NCI-H2107 (cell line): ENCODE measurements at regions not wholly inside any gene's neighbourhood (a gene's known extent, or its start where the extent isn't known, plus 50 kb on each side); places are given as distances from the start of the nearest gene placed in this dataset.
"Not testable (repeated sequence)": the region's sequence is repeated elsewhere in the genome, so short reads cannot be mapped to it uniquely, and the experiment has no call there.

Experiments used
- DNase-seq: peaks from one replicate; lab custom pipeline; 2025; lab: John Stamatoyannopoulos, UW

DNA sequence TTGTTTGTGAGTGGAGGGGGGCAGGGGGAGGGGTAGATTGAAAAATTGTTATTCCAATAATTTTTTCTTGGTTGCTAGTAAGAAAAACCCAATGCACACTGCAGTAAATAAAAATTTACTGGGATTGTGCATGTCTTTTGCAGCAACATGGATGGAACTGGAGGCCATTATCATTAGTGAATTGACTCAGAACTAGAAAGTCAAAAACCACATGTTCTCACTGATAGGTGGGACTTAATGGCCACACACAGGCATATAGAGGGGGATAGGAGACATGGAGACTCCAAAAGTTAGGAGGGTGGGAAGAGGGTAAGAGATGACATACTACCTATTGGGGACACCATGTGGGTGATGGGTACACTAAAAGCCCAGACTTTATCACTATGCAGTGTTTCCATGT is 67.2 kb downstream of the BUB3 start:
- no peak for DNase-seq

DNA sequence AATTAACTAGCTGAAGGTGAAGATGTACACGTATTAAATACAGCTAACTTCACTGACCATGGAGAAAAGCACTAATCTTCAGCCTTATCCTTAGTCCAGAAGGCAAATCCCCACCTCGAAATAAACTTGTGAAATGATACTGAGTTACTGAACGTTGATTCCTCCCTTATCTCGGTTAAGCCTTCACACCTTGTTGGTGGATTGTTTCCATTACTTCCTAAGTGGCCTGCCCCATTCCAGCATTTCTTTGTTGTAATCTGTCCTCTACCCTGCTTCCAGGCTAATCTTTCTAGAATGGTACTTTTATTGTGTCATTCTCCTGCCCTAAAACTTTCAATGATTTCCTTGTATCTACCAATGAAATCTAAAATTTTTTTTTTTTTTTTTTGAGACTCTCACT is 68.6 kb downstream of the BUB3 start:
- DNase-seq = no peak

- DNase-seq = no peak
Measured at GRCh38 chr10:123227706-123228105, 73.5 kb downstream of the BUB3 start.

DNA sequence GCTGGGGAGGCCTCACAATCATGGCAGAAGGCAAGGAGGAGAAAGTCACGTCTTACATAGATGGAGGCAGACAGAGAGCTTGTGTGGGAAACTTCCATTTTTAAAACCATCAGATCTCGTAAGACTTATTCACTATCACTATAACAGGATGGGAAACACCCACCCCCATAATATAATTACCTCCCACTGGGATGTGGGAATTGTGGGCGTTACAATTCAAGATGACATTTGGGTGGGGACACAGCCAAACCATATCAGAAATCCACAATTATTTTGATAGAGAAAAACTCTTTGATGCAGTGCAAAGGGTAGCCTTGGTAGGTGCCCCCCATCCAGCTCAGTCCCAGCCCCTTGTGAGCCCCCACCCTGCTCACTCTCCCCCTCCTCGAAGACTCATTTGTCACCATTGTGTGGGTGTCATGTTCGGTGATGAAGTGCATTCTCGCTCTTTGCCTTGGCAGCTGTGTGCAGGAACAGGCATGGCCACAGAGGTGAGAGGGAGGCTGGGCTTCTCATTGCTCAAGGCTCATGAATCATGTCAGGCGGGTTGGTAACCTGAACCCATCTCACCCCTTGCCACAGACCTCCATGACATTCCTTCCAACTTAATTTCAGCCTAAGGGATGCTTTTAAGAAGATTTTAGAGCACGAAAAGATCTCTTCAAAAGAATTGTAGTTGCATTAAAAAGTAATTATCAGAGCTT is 75.9 kb downstream of the BUB3 start:
- DNase-seq = no peak

- DNase-seq = not testable (repeated sequence)
Measured at GRCh38 chr10:123232879-123233278, 78.7 kb downstream of the BUB3 start.

DNA sequence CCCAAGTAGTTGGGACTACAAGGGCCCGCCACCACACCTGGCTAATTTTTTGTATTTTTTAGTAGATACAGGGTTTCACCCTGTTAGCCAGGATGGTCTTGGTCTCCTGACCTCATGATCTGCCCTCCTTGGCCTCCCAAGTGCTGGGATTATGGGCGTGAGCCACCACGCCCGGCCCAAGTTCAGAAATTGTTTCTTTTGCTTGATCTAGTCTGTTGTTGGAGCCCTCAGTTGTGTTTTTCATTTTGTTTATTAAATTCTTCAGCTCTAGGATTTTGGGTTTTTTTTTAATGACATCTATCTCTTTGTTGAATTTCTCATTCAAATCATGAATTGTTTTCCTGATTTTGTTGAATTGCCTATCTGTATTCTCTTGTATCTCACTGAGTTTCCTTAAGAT is 80.8 kb downstream of the BUB3 start:
- DNase-seq = not testable (repeated sequence)

DNA sequence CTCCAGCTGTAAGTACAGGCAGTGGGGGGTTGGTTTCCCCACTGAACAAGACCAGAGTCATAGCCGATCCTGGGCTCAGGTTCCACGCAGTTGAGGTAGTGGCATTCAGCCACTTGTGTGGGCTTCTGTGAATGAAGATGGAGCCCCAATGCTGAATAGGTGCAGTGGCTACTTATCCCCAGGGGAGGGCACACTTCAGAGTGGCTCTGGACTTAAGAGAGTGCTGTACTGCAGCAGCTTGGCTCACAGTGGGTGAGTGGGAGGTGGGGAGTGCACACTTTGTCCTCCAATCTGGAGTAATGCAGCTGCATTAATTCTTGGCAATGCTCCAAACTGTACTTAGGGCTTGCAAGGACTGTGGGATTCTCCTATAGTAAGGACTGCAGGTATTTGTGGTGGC is 81.9 kb downstream of the BUB3 start:
- no peak for DNase-seq

DNA sequence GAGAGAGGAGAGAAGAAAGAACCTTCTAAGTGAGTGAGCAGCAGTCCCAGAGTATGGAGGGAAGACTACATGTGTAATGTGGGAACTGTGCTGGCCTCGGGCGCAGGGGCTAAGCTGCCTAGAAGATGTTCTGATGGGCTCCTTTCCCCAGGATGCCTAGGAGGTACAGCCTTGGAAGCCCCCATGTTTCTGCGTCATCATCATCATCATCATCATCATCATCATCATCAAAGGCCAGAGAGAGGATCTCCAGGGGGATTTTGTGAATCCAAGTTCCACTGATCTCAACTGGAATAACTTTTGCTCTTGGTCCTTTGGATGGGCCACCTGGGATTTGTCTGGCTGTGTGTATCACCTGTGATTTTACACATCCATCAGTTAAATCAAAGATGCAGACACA is 86.0 kb downstream of the BUB3 start:
- no peak for DNase-seq

- no peak for DNase-seq
Measured at GRCh38 chr10:123240776-123241175, 86.6 kb downstream of the BUB3 start.

- no peak for DNase-seq
Measured at GRCh38 chr10:123241391-123242141, 87.4 kb downstream of the BUB3 start.

- DNase-seq = no peak
Measured at GRCh38 chr10:123244747-123245146, 90.5 kb downstream of the BUB3 start.

- DNase-seq = no peak
Measured at GRCh38 chr10:123245264-123245663, 91.1 kb downstream of the BUB3 start.

GRCh38 chr10:123249894-123250293 is 95.7 kb downstream of the BUB3 start:
- no peak for DNase-seq

DNA sequence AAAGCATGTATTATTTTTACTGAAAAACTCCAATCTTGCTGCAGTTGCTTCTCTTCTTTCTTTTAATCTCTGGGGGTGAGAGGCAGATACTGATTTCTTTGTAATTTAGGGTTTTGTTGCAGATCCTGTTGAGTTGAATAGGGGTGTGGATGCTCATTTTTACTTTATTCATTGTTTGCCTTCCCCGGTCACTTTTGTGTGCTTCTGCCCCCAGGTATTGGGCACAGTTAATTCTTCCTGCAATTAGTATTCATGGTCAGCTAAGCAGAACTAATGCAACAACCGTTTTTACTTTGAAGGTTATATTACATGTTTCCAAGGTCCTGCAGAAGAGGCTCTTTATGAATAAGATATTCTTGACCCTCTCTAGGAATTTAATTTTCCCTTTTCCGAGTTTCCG is 96.4 kb downstream of the BUB3 start:
- DNase-seq = no peak

- DNase-seq = no peak
Measured at GRCh38 chr10:123252779-123253178, 98.6 kb downstream of the BUB3 start.

- not testable (repeated sequence) for DNase-seq
Measured at GRCh38 chr10:123254343-123254742, 100.1 kb downstream of the BUB3 start.

- DNase-seq = no peak
Measured at GRCh38 chr10:123257904-123258456, 103.8 kb downstream of the BUB3 start.

DNA sequence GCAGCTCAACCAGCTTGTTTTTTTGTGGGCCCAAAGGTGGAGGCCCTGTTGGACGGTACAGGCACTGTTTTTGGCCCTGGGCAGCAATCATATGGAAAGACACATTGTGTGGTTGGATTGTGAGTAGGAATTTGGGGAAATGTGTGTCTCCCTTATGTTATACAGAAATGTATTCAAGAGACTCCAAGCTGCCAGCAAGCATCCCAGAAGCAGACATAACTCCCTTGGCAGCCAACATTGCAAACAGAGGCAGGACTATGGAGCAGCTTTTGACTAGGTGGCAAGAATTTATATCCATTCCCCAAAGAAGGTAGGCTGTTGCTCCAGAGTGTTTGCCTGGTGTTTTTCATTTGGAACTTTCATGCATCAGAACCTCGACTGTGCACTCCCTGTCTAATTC is 104.9 kb downstream of the BUB3 start:
- no peak for DNase-seq

GRCh38 chr10:123259791-123260190 is 105.6 kb downstream of the BUB3 start:
- no peak for DNase-seq

GRCh38 chr10:123262456-123262855 is 108.3 kb downstream of the BUB3 start:
- DNase-seq = no peak

- DNase-seq = no peak
Measured at GRCh38 chr10:123266971-123267370, 112.8 kb downstream of the BUB3 start.

- DNase-seq = no peak
Measured at GRCh38 chr10:123269017-123269552, 114.9 kb downstream of the BUB3 start.

GRCh38 chr10:123269675-123270074 is 115.5 kb downstream of the BUB3 start:
- no peak for DNase-seq
